Mammary epithelial cell (primary cell): ENCODE measurements at regions not wholly inside any gene's neighbourhood (a gene's known extent, or its start where the extent isn't known, plus 50 kb on each side); places are given as distances from the start of the nearest gene placed in this dataset.

ENCODE experiments used
- CTCF ChIP-seq, 2 donors: IDR thresholded peaks in 1 of 2; conservative IDR thresholded peaks in 1 of 2; 2 replicates each; pipeline ENCODE4 v1.5.1; 2011 to 2012; ENCODE audit warnings: inconsistent platforms in 2 of 2, low read length in 2 of 2, mild to moderate bottlenecking in 2 of 2, control low read depth in 1 of 2, low read depth in 1 of 2; ENCODE audit not compliant: insufficient read depth in 1 of 2; ENCODE audit errors: extremely low read depth in 1 of 2
- EZH2 ChIP-seq: IDR thresholded peaks from 2 replicates; pipeline ENCODE4 v1.6.1; 2012; ENCODE audit warnings: low read length, inconsistent platforms, borderline replicate concordance

GRCh38 chr12:65685514-65685913 lies 138.8 kb upstream of the HMGA2 start:
- TF ChIP-seq CTCF (conservative IDR thresholded peaks at IDR 0.05 in 1 of 2, IDR thresholded peaks at IDR 0.05 in 1 of 2; ENCODE audit: extremely low read depth in 1 of 2, insufficient read depth in 1 of 2, low read depth in 1 of 2, low read length in 2 of 2), result peak; percentile 53 to 68
- no peak for TF ChIP-seq EZH2
